Pancreas (tissue), 10 donors: ENCODE measurements at regions not wholly inside any gene's neighbourhood (a gene's known extent, or its start where the extent isn't known, plus 50 kb on each side); places are given as distances from the start of the nearest gene placed in this dataset.
"Not testable (repeated sequence)": the region's sequence is repeated elsewhere in the genome, so short reads cannot be mapped to it uniquely, and the experiment has no call there.

Experiments used
- ATAC-seq, 4 donors: fragments of 200-7000 bp; cut with Tn5 transposase; one replicate each; pipeline versions ENCODE4 v1.8.0 to v1.9.1; 2020; ENCODE audit warnings: mild to moderate bottlenecking in 4 of 4, moderate library complexity in 4 of 4
- DNase-seq, 6 donors: peaks; one replicate each; pipeline ENCODE4 v3.0.0-alpha.2; 2020
- FAIRE-seq: peaks from 2 replicates; lab custom pipeline; 2012; peaks lifted over from hg19 to GRCh38; lab: Jason Lieb, UNC
- H3K27ac ChIP-seq, 4 donors: fragments of 200-600 bp; sonication (generic); 1 replicate in 3 of 4; 2 replicates in 1 of 4; pipeline versions ENCODE4 v1.5.0 to v1.8.0; 2020
- H3K27me3 ChIP-seq, 4 donors: fragments of 200-600 bp; one replicate each; pipeline ENCODE4 v1.8.0; 2021
- H3K36me3 ChIP-seq, 3 donors: fragments of 200-600 bp; sonication (generic) in 1 of 3; one replicate each; pipeline versions ENCODE4 v1.5.0 to v1.8.0; 2020 to 2021
- H3K4me1 ChIP-seq, 3 donors: fragments of 200-600 bp; one replicate each; pipeline ENCODE4 v1.8.0; 2021
- H3K4me3 ChIP-seq, 4 donors: fragments of 200-600 bp; sonication (generic) in 2 of 4; one replicate each; pipeline versions ENCODE4 v1.5.0 to v1.8.0; 2020 to 2021
- H3K9me3 ChIP-seq, 4 donors: fragments of 200-600 bp; one replicate each; pipeline ENCODE4 v1.8.0; 2021
- CTCF ChIP-seq, 4 donors: fragments of 200-600 bp; sonication (generic) in 3 of 4; IDR thresholded peaks; one replicate each; pipeline versions ENCODE4 v1.5.0 to v1.8.0; 2021; ENCODE audit warnings: antibody characterized with exemption in 4 of 4
- WGBS, 2 donors: extraction: QIAGEN DNeasy Blood & Tissue Kit; methylation state at CpG; one replicate each; pipeline ENCODE4 v1.1.7; 2013; 5-methylcytosine and 5-hydroxymethylcytosine counted together
- intact Hi-C, 3 donors: fragments of 100-400 bp; cut with DNase I; formaldehyde crosslinking; loops; one replicate each; pipeline versions ENCODE4 v1.11.1 to v1.14.2; 2022
- donor health status: healthy with polysubstance abuse.
- donor health status: DM: no; HTN: no; CAD: no; lungs with moderate emphysema.
- donor health status: DM: no; HTN: no; CAD: no.
- donor health status: control.
- donor health status: control.
- donor health status: Bipolar disorder and iron deficiency.
- donor health status: DM: yes; HTN: yes; CAD: no.
- donor health status: DM: no; HTN: no; CAD: no.
- donor health status: DM: no; HTN: no; CAD: no.
- donor health status: DM: yes; HTN: yes; CAD: no.

GRCh38 chr2:131656816-131657633 lies 129.3 kb downstream of the CCDC74A start:
- Histone ChIP-seq H3K27me3 (no peaks in the 10 kb centered on the region), H3K4me1 (no peaks in the 10 kb centered on the region), H3K27ac (no peak overlapping the region), H3K36me3 (no peaks in the 10 kb centered on the region), H3K9me3 (no peaks in the 10 kb centered on the region), H3K4me3 (no peak overlapping the region)
- FAIRE-seq (no peak), ATAC-seq (no peak), DNase-seq (peak in 2 of 6 donors; percentile 37 to 56)
- 84 to 91% methylated on average over 32 of the region's 32 CpGs for WGBS, 2 donors
- intact Hi-C loops, result no loop called here
- no peak for TF ChIP-seq CTCF (IDR thresholded peaks at IDR 0.05)

- no peak for TF ChIP-seq CTCF (IDR thresholded peaks at IDR 0.05)
- intact Hi-C loops, result no loop called here
- Histone ChIP-seq H3K27me3 (no peaks in the 10 kb centered on the region), H3K9me3 (no peaks in the 10 kb centered on the region), H3K36me3 (no peaks in the 10 kb centered on the region), H3K4me1 (no peaks in the 10 kb centered on the region), H3K4me3 (no peak overlapping the region), H3K27ac (no peak overlapping the region)
- ATAC-seq (no peak), DNase-seq (peak in 2 of 6 donors; percentile 49 to 67), FAIRE-seq (no peak)
- 86 to 90% methylated on average over 49 of the region's 49 CpGs for WGBS, 2 donors
Measured at GRCh38 chr2:131657895-131658768, 130.4 kb downstream of the CCDC74A start.

- H3K4me1 ChIP-seq, result no peaks in the 10 kb centered on the region
- ATAC-seq, result no peak
- intact Hi-C loops, result no loop called here
- FAIRE-seq, result no peak
- H3K9me3 ChIP-seq, result no peaks in the 10 kb centered on the region
- WGBS, 2 donors, result 86 to 95% methylated on average over 16 of the region's 16 CpGs
- TF ChIP-seq CTCF (IDR thresholded peaks at IDR 0.05), result no peak
- H3K27me3 ChIP-seq, result no peaks in the 10 kb centered on the region
- no peak overlapping the region for H3K4me3 ChIP-seq
- DNase-seq, result peak in 2 of 6 donors; percentile 46 to 63
- no peak overlapping the region for H3K27ac ChIP-seq
- H3K36me3 ChIP-seq, result no peaks in the 10 kb centered on the region
Measured at GRCh38 chr2:131658769-131659131, 131.1 kb downstream of the CCDC74A start.

GRCh38 chr2:131659168-131659572 lies 131.5 kb downstream of the CCDC74A start:
- no peaks in the 10 kb centered on the region for H3K27me3 ChIP-seq
- TF ChIP-seq CTCF (IDR thresholded peaks at IDR 0.05), result no peak
- intact Hi-C loops, result no loop called here
- 85 to 93% methylated on average over 8 of the region's 8 CpGs for WGBS, 2 donors
- H3K36me3 ChIP-seq, result no peaks in the 10 kb centered on the region
- FAIRE-seq (no peak), ATAC-seq (no peak), DNase-seq (no peak)
- no peaks in the 10 kb centered on the region for H3K9me3 ChIP-seq
- no peaks in the 10 kb centered on the region for H3K4me1 ChIP-seq
- H3K27ac ChIP-seq, result no peak overlapping the region
- H3K4me3 ChIP-seq, result no peak overlapping the region

- H3K4me3 ChIP-seq, ATAC-seq, H3K9me3 ChIP-seq, H3K4me1 ChIP-seq, H3K27me3 ChIP-seq, H3K27ac ChIP-seq, FAIRE-seq, intact Hi-C loops, H3K36me3 ChIP-seq, DNase-seq: not testable (repeated sequence)
- WGBS, 2 donors, result 33 to 38% methylated on average over 8 of the region's 8 CpGs
Measured at GRCh38 chr2:131661101-131661782, 133.6 kb downstream of the CCDC74A start.

- H3K9me3 ChIP-seq, FAIRE-seq, H3K4me1 ChIP-seq, ATAC-seq, DNase-seq, H3K4me3 ChIP-seq, intact Hi-C loops, H3K27me3 ChIP-seq, H3K36me3 ChIP-seq, H3K27ac ChIP-seq: not testable (repeated sequence)
- WGBS, 2 donors, result 74 to 89% methylated on average over 5 of the region's 5 CpGs
Measured at GRCh38 chr2:131661884-131662535, 134.3 kb downstream of the CCDC74A start.

GRCh38 chr2:131663501-131663900 lies 135.8 kb downstream of the CCDC74A start:
- H3K4me1 ChIP-seq, H3K36me3 ChIP-seq, ATAC-seq, intact Hi-C loops, H3K4me3 ChIP-seq, H3K27me3 ChIP-seq, FAIRE-seq, H3K9me3 ChIP-seq, H3K27ac ChIP-seq, DNase-seq: not testable (repeated sequence)
- 55 to 63% methylated on average over 5 of the region's 5 CpGs for WGBS, 2 donors
